ENCODE measurements at regions not wholly inside any gene's neighbourhood (a gene's known extent, or its start where the extent isn't known, plus 50 kb on each side); places are given as distances from the start of the nearest gene placed in this dataset.

GRCh38 chr18:11215216-11215615 is 65.8 kb upstream of the PIEZO2 start:
- Histone ChIP-seq H3K9me3 (ENCODE audit: control insufficient read depth in 4 of 4, insufficient read depth in 3 of 4, low read length in 3 of 4) (no peaks in the 10 kb centered on the region), H3K27ac (ENCODE audit: low read depth in 1 of 2, low read length in 1 of 2) (no peak overlapping the region), H3K9ac (ENCODE audit: insufficient read depth in 1 of 2, low read length in 2 of 2) (peak overlapping the region in 1 of 2 donors; percentile 26), H3K27me3 (ENCODE audit: control insufficient read depth in 3 of 3, insufficient read depth in 3 of 3, low read length in 2 of 3) (no peaks in the 10 kb centered on the region), H3K4me3 (no peak overlapping the region), H3K4me1 (ENCODE audit: control insufficient read depth in 5 of 5, insufficient read depth in 5 of 5, low read length in 5 of 5) (peaks cover 0 to 14% (median 0%) of the 10 kb centered on the region in 5 donors), H3K36me3 (ENCODE audit: control insufficient read depth in 4 of 4, insufficient read depth in 4 of 4, low read length in 4 of 4) (no peaks in the 10 kb centered on the region)
- DNase-seq: peak; percentile 48 to 86 (median 69)
- TF ChIP-seq CTCF (IDR thresholded peaks at IDR 0.05; ENCODE audit: control extremely low read depth, extremely low read depth): no peak
- 18 to 26% methylated on average over 4 of the region's 4 CpGs for WGBS, 2 donors
- no peak for ATAC-seq (ENCODE audit: insufficient read depth, low FRiP score)

GRCh38 chr18:11204020-11204419 is 54.7 kb upstream of the PIEZO2 start:
- H3K36me3 ChIP-seq (ENCODE audit: control insufficient read depth in 4 of 4, insufficient read depth in 4 of 4, low read length in 4 of 4): no peaks in the 10 kb centered on the region
- no peak for DNase-seq
- no peak overlapping the region for H3K9ac ChIP-seq (ENCODE audit: insufficient read depth in 1 of 2, low read length in 2 of 2)
- 75 to 87% methylated on average over 3 of the region's 3 CpGs for WGBS, 2 donors
- H3K9me3 ChIP-seq (ENCODE audit: control insufficient read depth in 4 of 4, insufficient read depth in 3 of 4, low read length in 3 of 4): no peaks in the 10 kb centered on the region
- H3K4me3 ChIP-seq: no peak overlapping the region
- no peak overlapping the region for H3K27ac ChIP-seq (ENCODE audit: low read depth in 1 of 2, low read length in 1 of 2)
- no peak for TF ChIP-seq CTCF (IDR thresholded peaks at IDR 0.05; ENCODE audit: control extremely low read depth, extremely low read depth)
- peaks cover 0 to 12% (median 0%) of the 10 kb centered on the region in 5 donors for H3K4me1 ChIP-seq (ENCODE audit: control insufficient read depth in 5 of 5, insufficient read depth in 5 of 5, low read length in 5 of 5)
- H3K27me3 ChIP-seq (ENCODE audit: control insufficient read depth in 3 of 3, insufficient read depth in 3 of 3, low read length in 2 of 3): no peaks in the 10 kb centered on the region
- no peak for ATAC-seq (ENCODE audit: insufficient read depth, low FRiP score)

GRCh38 chr18:11199477-11199876 is 50.1 kb upstream of the PIEZO2 start:
- 55 to 73% methylated on average over 3 of the region's 3 CpGs for WGBS, 2 donors
- H3K27me3 ChIP-seq (ENCODE audit: control insufficient read depth in 3 of 3, insufficient read depth in 3 of 3, low read length in 2 of 3): no peaks in the 10 kb centered on the region
- H3K36me3 ChIP-seq (ENCODE audit: control insufficient read depth in 4 of 4, insufficient read depth in 4 of 4, low read length in 4 of 4): no peaks in the 10 kb centered on the region
- H3K4me3 ChIP-seq: no peak overlapping the region
- DNase-seq (no peak), ATAC-seq (ENCODE audit: insufficient read depth, low FRiP score) (no peak)
- no peak overlapping the region for H3K9ac ChIP-seq (ENCODE audit: insufficient read depth in 1 of 2, low read length in 2 of 2)
- H3K27ac ChIP-seq (ENCODE audit: low read depth in 1 of 2, low read length in 1 of 2): no peak overlapping the region
- no peak for TF ChIP-seq CTCF (IDR thresholded peaks at IDR 0.05; ENCODE audit: control extremely low read depth, extremely low read depth)
- peaks cover 0 to 9% (median 0%) of the 10 kb centered on the region in 5 donors for H3K4me1 ChIP-seq (ENCODE audit: control insufficient read depth in 5 of 5, insufficient read depth in 5 of 5, low read length in 5 of 5)
- no peaks in the 10 kb centered on the region for H3K9me3 ChIP-seq (ENCODE audit: control insufficient read depth in 4 of 4, insufficient read depth in 3 of 4, low read length in 3 of 4)
